CD14-positive monocyte (primary cell): ENCODE measurements at regions not wholly inside any gene's neighbourhood (a gene's known extent, or its start where the extent isn't known, plus 50 kb on each side); places are given as distances from the start of the nearest gene placed in this dataset.

Source experiments
- DNase-seq, 3 donors: peaks; one replicate each; pipeline ENCODE4 v3.0.0-alpha.2; 2011 to 2022
- H2AFZ ChIP-seq: 2 replicates; pipeline ENCODE4 v1.6.0; 2012; ENCODE audit warnings: mild to moderate bottlenecking, low read depth, low read length, inconsistent platforms; ENCODE audit not compliant: insufficient read depth, poor library complexity, severe bottlenecking
- H3K27ac ChIP-seq, 2 donors: 1 replicate in 1 of 2; 2 replicates in 1 of 2; pipeline ENCODE4 v1.5.1; 2012 to 2013; ENCODE audit warnings: low read length in 2 of 2, control low read depth in 1 of 2, inconsistent platforms in 1 of 2, low read depth in 1 of 2, mild to moderate bottlenecking in 1 of 2
- H3K27me3 ChIP-seq, 2 donors: one replicate each; pipeline versions ENCODE4 v1.6.0 to v1.6.1; 2011 to 2013; ENCODE audit warnings: low read length in 2 of 2; ENCODE audit not compliant: control insufficient read depth in 2 of 2, insufficient read depth in 2 of 2
- H3K36me3 ChIP-seq, 2 donors: replicated peaks in 1 of 2; 1 replicate in 1 of 2; 2 replicates in 1 of 2; pipeline versions ENCODE4 v1.5.1 to v1.6.1; 2012 to 2013; ENCODE audit warnings: low read length in 2 of 2, control low read depth in 1 of 2, inconsistent platforms in 1 of 2, mild to moderate bottlenecking in 1 of 2; ENCODE audit not compliant: insufficient read depth in 2 of 2, control insufficient read depth in 1 of 2
- H3K4me1 ChIP-seq, 2 donors: 1 replicate in 1 of 2; 2 replicates in 1 of 2; pipeline versions ENCODE4 v1.5.1 to v1.6.1; 2012 to 2013; ENCODE audit warnings: low read length in 2 of 2, control low read depth in 1 of 2, inconsistent platforms in 1 of 2, mild to moderate bottlenecking in 1 of 2, moderate library complexity in 1 of 2; ENCODE audit not compliant: insufficient read depth in 2 of 2, control insufficient read depth in 1 of 2
- H3K4me2 ChIP-seq: replicated peaks from 2 replicates; pipeline ENCODE3; 2012; ENCODE audit warnings: low read length, moderate library complexity, mild to moderate bottlenecking; ENCODE audit not compliant: poor library complexity, severe bottlenecking; ENCODE audit errors: extremely low read depth
- H3K4me3 ChIP-seq, 3 experiments: fragments of 200-600 bp in 1 of 3; sonication (generic) in 1 of 3; replicated peaks in 1 of 3; 1 replicate in 2 of 3; 2 replicates in 1 of 3; pipeline ENCODE4 v1.5.1; 2011 to 2013; ENCODE audit warnings: low read length in 3 of 3, mild to moderate bottlenecking in 3 of 3, control low read depth in 2 of 3, low read depth in 2 of 3, inconsistent platforms in 1 of 3, moderate library complexity in 1 of 3
- H3K79me2 ChIP-seq: 2 replicates; pipeline ENCODE4 v1.6.0; 2012; ENCODE audit warnings: mild to moderate bottlenecking, control low read depth, inconsistent platforms, low read length, moderate library complexity; ENCODE audit not compliant: insufficient read depth
- H3K9ac ChIP-seq: 2 replicates; pipeline ENCODE4 v1.6.0; 2017; ENCODE audit warnings: low read length, mild to moderate bottlenecking; ENCODE audit not compliant: insufficient read depth, poor library complexity, severe bottlenecking
- H3K9me3 ChIP-seq, 2 donors: replicated peaks in 1 of 2; 1 replicate in 1 of 2; 2 replicates in 1 of 2; pipeline versions ENCODE4 v1.5.1 to v1.6.1; 2012 to 2013; ENCODE audit warnings: low read length in 2 of 2, control low read depth in 1 of 2; ENCODE audit not compliant: control insufficient read depth in 1 of 2, insufficient read depth in 1 of 2
- H4K20me1 ChIP-seq: 2 replicates; pipeline ENCODE4 v1.6.0; 2012; ENCODE audit warnings: mild to moderate bottlenecking, low read length, control low read depth, moderate library complexity; ENCODE audit not compliant: insufficient read depth
- H3K27ac Mint-ChIP-seq, 7 donors: one replicate each; pipeline ENCODE4 v1.8.0; 2020; ENCODE audit warnings: mild to moderate bottlenecking in 7 of 7, mixed read lengths in 7 of 7, moderate library complexity in 6 of 7, inconsistent platforms in 2 of 7
- H3K27me3 Mint-ChIP-seq, 3 donors: one replicate each; pipeline ENCODE4 v1.8.0; 2021 to 2022; ENCODE audit warnings: low read depth in 3 of 3, mild to moderate bottlenecking in 3 of 3, mixed read lengths in 3 of 3, moderate library complexity in 3 of 3, inconsistent platforms in 1 of 3
- H3K36me3 Mint-ChIP-seq, 2 donors: one replicate each; pipeline ENCODE4 v1.8.0; 2020; ENCODE audit warnings: mixed read lengths in 2 of 2, inconsistent platforms in 1 of 2, mild to moderate bottlenecking in 1 of 2
- H3K4me1 Mint-ChIP-seq: one replicate; pipeline ENCODE4 v1.8.0; 2020; ENCODE audit warnings: mild to moderate bottlenecking, mixed read lengths
- H3K4me3 Mint-ChIP-seq, 2 donors: one replicate each; pipeline ENCODE4 v1.8.0; 2020; ENCODE audit warnings: mild to moderate bottlenecking in 2 of 2, mixed read lengths in 2 of 2, moderate library complexity in 1 of 2
- H3K9me3 Mint-ChIP-seq, 7 donors: one replicate each; pipeline ENCODE4 v1.8.0; 2020 to 2022; ENCODE audit warnings: mixed read lengths in 7 of 7, mild to moderate bottlenecking in 6 of 7, moderate library complexity in 6 of 7, inconsistent platforms in 2 of 7
- CTCF ChIP-seq: fragments of 200-600 bp; IDR thresholded peaks from one replicate; pipeline ENCODE4 v1.8.0; 2022; ENCODE audit warnings: antibody characterized with exemption, mild to moderate bottlenecking
- WGBS: methylation state at CpG from one replicate; pipeline ENCODE4 v1.1.5; 2013; ENCODE audit warnings: missing lambda C conversion rate; ENCODE audit not compliant: insufficient coverage; 5-methylcytosine and 5-hydroxymethylcytosine counted together
- intact Hi-C, 2 donors: fragments of 100-400 bp; cut with micrococcal nuclease; formaldehyde crosslinking; loops; one replicate each; pipeline versions ENCODE4 v1.15.0 to v1.15.1; 2023

- Histone ChIP-seq H3K9ac (no peak overlapping the region), H3K4me2 (no peak overlapping the region), H3K36me3 (no peaks in the 10 kb centered on the region), H3K4me3 (no peak overlapping the region), H3K27ac (no peak overlapping the region), H3K79me2 (no peaks in the 10 kb centered on the region), H4K20me1 (no peaks in the 10 kb centered on the region), H3K4me1 (no peaks in the 10 kb centered on the region), H2AFZ (no peak overlapping the region), H3K27me3 (no peaks in the 10 kb centered on the region), H3K9me3 (no peaks in the 10 kb centered on the region)
- Mint-ChIP-seq H3K4me1 (no peaks in the 10 kb centered on the region), H3K36me3 (no peaks in the 10 kb centered on the region), H3K9me3 (peaks cover 0 to 5% (median 2%) of the 10 kb centered on the region in 7 donors), H3K27me3 (no peaks in the 10 kb centered on the region), H3K27ac (no peak overlapping the region), H3K4me3 (no peak overlapping the region)
- TF ChIP-seq CTCF, result no peak
- DNase-seq, result no peak
- intact Hi-C loops, result no loop called here
- WGBS, result no CpG with 5 or more reads among the region's 1 CpG
Observed at GRCh38 chr5:118139361-118139760, 849.0 kb downstream of the DTWD2 start.

GRCh38 chr5:118126159-118126558 lies 862.2 kb downstream of the DTWD2 start:
- Histone ChIP-seq H3K79me2 (no peaks in the 10 kb centered on the region), H2AFZ (no peak overlapping the region), H3K4me2 (no peak overlapping the region), H3K4me1 (no peaks in the 10 kb centered on the region), H3K27me3 (no peaks in the 10 kb centered on the region), H3K4me3 (no peak overlapping the region), H3K36me3 (no peaks in the 10 kb centered on the region), H3K9ac (no peak overlapping the region), H3K27ac (no peak overlapping the region), H3K9me3 (no peaks in the 10 kb centered on the region), H4K20me1 (no peaks in the 10 kb centered on the region)
- Mint-ChIP-seq H3K27ac (no peak overlapping the region), H3K4me1 (no peaks in the 10 kb centered on the region), H3K9me3 (peaks cover 0 to 5% (median 1%) of the 10 kb centered on the region in 7 donors), H3K27me3 (no peaks in the 10 kb centered on the region), H3K4me3 (no peak overlapping the region), H3K36me3 (no peaks in the 10 kb centered on the region)
- TF ChIP-seq CTCF, result no peak
- no peak for DNase-seq
- intact Hi-C loops, result no loop called here
